CD14-positive monocyte (primary cell): ENCODE measurements at regions not wholly inside any gene's neighbourhood (a gene's known extent, or its start where the extent isn't known, plus 50 kb on each side); places are given as distances from the start of the nearest gene placed in this dataset.

Experiments
- DNase-seq, 3 donors: peaks; one replicate each; pipeline ENCODE4 v3.0.0-alpha.2; 2011 to 2022
- H2AFZ ChIP-seq: 2 replicates; pipeline ENCODE4 v1.6.0; 2012; ENCODE audit warnings: mild to moderate bottlenecking, low read depth, low read length, inconsistent platforms; ENCODE audit not compliant: insufficient read depth, poor library complexity, severe bottlenecking
- H3K27ac ChIP-seq, 2 donors: 1 replicate in 1 of 2; 2 replicates in 1 of 2; pipeline ENCODE4 v1.5.1; 2012 to 2013; ENCODE audit warnings: low read length in 2 of 2, control low read depth in 1 of 2, inconsistent platforms in 1 of 2, low read depth in 1 of 2, mild to moderate bottlenecking in 1 of 2
- H3K27me3 ChIP-seq, 2 donors: one replicate each; pipeline versions ENCODE4 v1.6.0 to v1.6.1; 2011 to 2013; ENCODE audit warnings: low read length in 2 of 2; ENCODE audit not compliant: control insufficient read depth in 2 of 2, insufficient read depth in 2 of 2
- H3K36me3 ChIP-seq, 2 donors: replicated peaks in 1 of 2; 1 replicate in 1 of 2; 2 replicates in 1 of 2; pipeline versions ENCODE4 v1.5.1 to v1.6.1; 2012 to 2013; ENCODE audit warnings: low read length in 2 of 2, control low read depth in 1 of 2, inconsistent platforms in 1 of 2, mild to moderate bottlenecking in 1 of 2; ENCODE audit not compliant: insufficient read depth in 2 of 2, control insufficient read depth in 1 of 2
- H3K4me1 ChIP-seq, 2 donors: 1 replicate in 1 of 2; 2 replicates in 1 of 2; pipeline versions ENCODE4 v1.5.1 to v1.6.1; 2012 to 2013; ENCODE audit warnings: low read length in 2 of 2, control low read depth in 1 of 2, inconsistent platforms in 1 of 2, mild to moderate bottlenecking in 1 of 2, moderate library complexity in 1 of 2; ENCODE audit not compliant: insufficient read depth in 2 of 2, control insufficient read depth in 1 of 2
- H3K4me2 ChIP-seq: replicated peaks from 2 replicates; pipeline ENCODE3; 2012; ENCODE audit warnings: low read length, moderate library complexity, mild to moderate bottlenecking; ENCODE audit not compliant: poor library complexity, severe bottlenecking; ENCODE audit errors: extremely low read depth
- H3K4me3 ChIP-seq, 3 experiments: fragments of 200-600 bp in 1 of 3; sonication (generic) in 1 of 3; replicated peaks in 1 of 3; 1 replicate in 2 of 3; 2 replicates in 1 of 3; pipeline ENCODE4 v1.5.1; 2011 to 2013; ENCODE audit warnings: low read length in 3 of 3, mild to moderate bottlenecking in 3 of 3, control low read depth in 2 of 3, low read depth in 2 of 3, inconsistent platforms in 1 of 3, moderate library complexity in 1 of 3
- H3K79me2 ChIP-seq: 2 replicates; pipeline ENCODE4 v1.6.0; 2012; ENCODE audit warnings: mild to moderate bottlenecking, control low read depth, inconsistent platforms, low read length, moderate library complexity; ENCODE audit not compliant: insufficient read depth
- H3K9ac ChIP-seq: 2 replicates; pipeline ENCODE4 v1.6.0; 2017; ENCODE audit warnings: low read length, mild to moderate bottlenecking; ENCODE audit not compliant: insufficient read depth, poor library complexity, severe bottlenecking
- H3K9me3 ChIP-seq, 2 donors: replicated peaks in 1 of 2; 1 replicate in 1 of 2; 2 replicates in 1 of 2; pipeline versions ENCODE4 v1.5.1 to v1.6.1; 2012 to 2013; ENCODE audit warnings: low read length in 2 of 2, control low read depth in 1 of 2; ENCODE audit not compliant: control insufficient read depth in 1 of 2, insufficient read depth in 1 of 2
- H4K20me1 ChIP-seq: 2 replicates; pipeline ENCODE4 v1.6.0; 2012; ENCODE audit warnings: mild to moderate bottlenecking, low read length, control low read depth, moderate library complexity; ENCODE audit not compliant: insufficient read depth
- H3K27ac Mint-ChIP-seq, 7 donors: one replicate each; pipeline ENCODE4 v1.8.0; 2020; ENCODE audit warnings: mild to moderate bottlenecking in 7 of 7, mixed read lengths in 7 of 7, moderate library complexity in 6 of 7, inconsistent platforms in 2 of 7
- H3K27me3 Mint-ChIP-seq, 3 donors: one replicate each; pipeline ENCODE4 v1.8.0; 2021 to 2022; ENCODE audit warnings: low read depth in 3 of 3, mild to moderate bottlenecking in 3 of 3, mixed read lengths in 3 of 3, moderate library complexity in 3 of 3, inconsistent platforms in 1 of 3
- H3K36me3 Mint-ChIP-seq, 2 donors: one replicate each; pipeline ENCODE4 v1.8.0; 2020; ENCODE audit warnings: mixed read lengths in 2 of 2, inconsistent platforms in 1 of 2, mild to moderate bottlenecking in 1 of 2
- H3K4me1 Mint-ChIP-seq: one replicate; pipeline ENCODE4 v1.8.0; 2020; ENCODE audit warnings: mild to moderate bottlenecking, mixed read lengths
- H3K4me3 Mint-ChIP-seq, 2 donors: one replicate each; pipeline ENCODE4 v1.8.0; 2020; ENCODE audit warnings: mild to moderate bottlenecking in 2 of 2, mixed read lengths in 2 of 2, moderate library complexity in 1 of 2
- H3K9me3 Mint-ChIP-seq, 7 donors: one replicate each; pipeline ENCODE4 v1.8.0; 2020 to 2022; ENCODE audit warnings: mixed read lengths in 7 of 7, mild to moderate bottlenecking in 6 of 7, moderate library complexity in 6 of 7, inconsistent platforms in 2 of 7
- CTCF ChIP-seq: fragments of 200-600 bp; IDR thresholded peaks from one replicate; pipeline ENCODE4 v1.8.0; 2022; ENCODE audit warnings: antibody characterized with exemption, mild to moderate bottlenecking
- WGBS: methylation state at CpG from one replicate; pipeline ENCODE4 v1.1.5; 2013; ENCODE audit warnings: missing lambda C conversion rate; ENCODE audit not compliant: insufficient coverage; 5-methylcytosine and 5-hydroxymethylcytosine counted together
- intact Hi-C, 2 donors: fragments of 100-400 bp; cut with micrococcal nuclease; formaldehyde crosslinking; loops; one replicate each; pipeline versions ENCODE4 v1.15.0 to v1.15.1; 2023

DNA sequence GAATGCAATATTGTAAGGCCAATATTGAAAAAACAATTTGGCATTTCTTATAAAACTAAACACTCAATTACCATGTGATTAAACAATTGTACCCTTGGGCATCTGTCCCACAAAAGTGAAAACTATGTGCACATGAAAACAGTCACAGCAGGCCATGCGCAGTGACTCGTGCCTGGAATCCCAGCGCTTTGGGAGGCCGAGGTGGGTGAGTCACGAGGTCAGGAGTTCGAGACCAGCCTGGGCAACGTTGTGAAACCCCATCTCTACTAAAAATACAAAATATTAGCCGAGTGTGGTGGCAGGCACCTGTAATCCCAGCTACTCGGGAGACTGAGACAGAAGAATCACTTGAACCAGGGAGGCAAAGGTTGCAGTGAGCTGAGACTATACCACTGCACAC lies 343.7 kb downstream of the DMRTA1 start:
- Mint-ChIP-seq H3K9me3 (peaks cover 1 to 11% (median 4%) of the 10 kb centered on the region in 7 donors), H3K4me1 (no peaks in the 10 kb centered on the region), H3K27me3 (peaks cover 0 to 2% (median 0%) of the 10 kb centered on the region in 3 donors), H3K27ac (no peak overlapping the region), H3K4me3 (no peak overlapping the region), H3K36me3 (no peaks in the 10 kb centered on the region)
- no peaks in the 10 kb centered on the region for H3K79me2 ChIP-seq
- peaks cover 0 to 3% of the 10 kb centered on the region in 2 donors for H3K9me3 ChIP-seq
- H3K4me3 ChIP-seq, result no peak overlapping the region
- H4K20me1 ChIP-seq, result no peaks in the 10 kb centered on the region
- intact Hi-C loops, result no loop called here
- no peaks in the 10 kb centered on the region for H3K27me3 ChIP-seq
- no peaks in the 10 kb centered on the region for H3K36me3 ChIP-seq
- DNase-seq, result no peak
- no peak overlapping the region for H2AFZ ChIP-seq
- no peak overlapping the region for H3K27ac ChIP-seq
- H3K4me1 ChIP-seq, result no peaks in the 10 kb centered on the region
- TF ChIP-seq CTCF, result no peak
- WGBS, result 98% methylated on average over 5 of the region's 9 CpGs
- H3K9ac ChIP-seq, result no peak overlapping the region
- H3K4me2 ChIP-seq, result no peak overlapping the region

GRCh38 chr9:22808876-22809275 lies 362.3 kb downstream of the DMRTA1 start:
- Histone ChIP-seq H3K27ac (no peak overlapping the region), H3K9ac (no peak overlapping the region), H3K27me3 (no peaks in the 10 kb centered on the region), H3K36me3 (no peaks in the 10 kb centered on the region), H4K20me1 (no peaks in the 10 kb centered on the region), H3K79me2 (no peaks in the 10 kb centered on the region), H2AFZ (no peak overlapping the region), H3K4me2 (no peak overlapping the region), H3K4me3 (no peak overlapping the region), H3K4me1 (no peaks in the 10 kb centered on the region), H3K9me3 (peaks cover 2 to 3% of the 10 kb centered on the region in 2 donors)
- WGBS, result no CpG with 5 or more reads among the region's 1 CpG
- DNase-seq, result no peak
- H3K4me1 Mint-ChIP-seq, result no peaks in the 10 kb centered on the region
- H3K27ac Mint-ChIP-seq, result no peak overlapping the region
- H3K27me3 Mint-ChIP-seq, result no peaks in the 10 kb centered on the region
- TF ChIP-seq CTCF, result no peak
- no peaks in the 10 kb centered on the region for H3K36me3 Mint-ChIP-seq
- no peak overlapping the region for H3K4me3 Mint-ChIP-seq
- intact Hi-C loops, result no loop called here
- H3K9me3 Mint-ChIP-seq, result peaks cover 0 to 7% (median 3%) of the 10 kb centered on the region in 7 donors
